NB4 (cell line): ENCODE measurements at regions not wholly inside any gene's neighbourhood (a gene's known extent, or its start where the extent isn't known, plus 50 kb on each side); places are given as distances from the start of the nearest gene placed in this dataset.

Experiments used
- DNase-seq: peaks from one replicate; pipeline ENCODE4 v3.0.0; 2010; ENCODE audit warnings: low read depth
- H3K4me3 ChIP-seq: one replicate; pipeline ENCODE4 v1.5.1; 2011; ENCODE audit warnings: mild to moderate bottlenecking, low read depth, low read length, moderate library complexity
- CTCF ChIP-seq: IDR thresholded peaks from one replicate; pipeline ENCODE4 v1.5.1; 2012; ENCODE audit warnings: low read depth, low read length
- MAX ChIP-seq: IDR thresholded peaks from 2 replicates; pipeline ENCODE4 v1.6.1; 2011; ENCODE audit warnings: low read depth, low read length
- MYC ChIP-seq: IDR thresholded peaks from 2 replicates; pipeline ENCODE4 v1.6.1; 2011; ENCODE audit warnings: low read depth, low read length
- POLR2A ChIP-seq: IDR thresholded peaks from 2 replicates; pipeline ENCODE4 v1.6.1; 2011; ENCODE audit warnings: mild to moderate bottlenecking; ENCODE audit not compliant: insufficient read length; ENCODE audit errors: extremely low read depth

GRCh38 chr6:98593676-98594075, 240.7 kb upstream of the POU3F2 start:
- no peak for DNase-seq
- H3K4me3 ChIP-seq, result no peak overlapping the region
- TF ChIP-seq MAX, result no peak
- no peak for TF ChIP-seq CTCF
- TF ChIP-seq MYC, result no peak
- no peak for TF ChIP-seq POLR2A

GRCh38 chr6:98601716-98602115, 232.7 kb upstream of the POU3F2 start:
- TF ChIP-seq CTCF (no peak), MYC (no peak)
- no peak for DNase-seq
- H3K4me3 ChIP-seq, result no peak overlapping the region

GRCh38 chr6:98605705-98606104, 228.7 kb upstream of the POU3F2 start:
- TF ChIP-seq MYC (no peak), CTCF (no peak), MAX (no peak), POLR2A (no peak)
- no peak overlapping the region for H3K4me3 ChIP-seq
- DNase-seq, result no peak

- TF ChIP-seq MYC, result no peak
- no peak for TF ChIP-seq POLR2A
- TF ChIP-seq CTCF, result no peak
- no peak for TF ChIP-seq MAX
- H3K4me3 ChIP-seq, result no peak overlapping the region
- DNase-seq, result no peak
Measured at GRCh38 chr6:98627129-98627775, 207.1 kb upstream of the POU3F2 start.

GRCh38 chr6:98633886-98634285, 200.5 kb upstream of the POU3F2 start:
- no peak overlapping the region for H3K4me3 ChIP-seq
- TF ChIP-seq MYC, result no peak
- no peak for TF ChIP-seq CTCF
- no peak for TF ChIP-seq MAX
- no peak for TF ChIP-seq POLR2A
- DNase-seq, result no peak

GRCh38 chr6:98634569-98634968, 199.8 kb upstream of the POU3F2 start:
- H3K4me3 ChIP-seq, result no peak overlapping the region
- no peak for TF ChIP-seq CTCF
- no peak for TF ChIP-seq POLR2A
- no peak for TF ChIP-seq MAX
- TF ChIP-seq MYC, result no peak
- DNase-seq, result no peak
